SK-N-SH (cell line): ENCODE measurements at regions not wholly inside any gene's neighbourhood (a gene's known extent, or its start where the extent isn't known, plus 50 kb on each side); places are given as distances from the start of the nearest gene placed in this dataset.

Experiments
- CHD2 ChIP-seq: fragments of 150-350 bp; IDR thresholded peaks from 2 replicates; pipeline ENCODE4 v1.6.1; 2018; ENCODE audit warnings: low read length; ENCODE audit not compliant: partially characterized antibody
- CTCF ChIP-seq: fragments of 200-600 bp; sonication (generic); IDR thresholded peaks from 2 replicates; pipeline ENCODE4 v1.6.1; 2017; ENCODE audit warnings: antibody characterized with exemption, mild to moderate bottlenecking, moderate library complexity
- EP300 ChIP-seq, 2 experiments: IDR thresholded peaks; 2 replicates each; pipeline versions ENCODE4 v1.4.0 to v1.6.1; 2012; ENCODE audit warnings: borderline replicate concordance in 1 of 2, low read depth in 1 of 2, low read length in 1 of 2
- GABPA ChIP-seq: IDR thresholded peaks from 2 replicates; pipeline ENCODE4 v1.4.0; 2012; ENCODE audit warnings: low read depth, mild to moderate bottlenecking
- JUND ChIP-seq: IDR thresholded peaks from 2 replicates; pipeline ENCODE4 v1.4.0; 2012
- POLR2AphosphoS5 ChIP-seq: IDR thresholded peaks from 2 replicates; pipeline ENCODE4 v1.6.1; 2012; ENCODE audit warnings: low read depth, low read length
- RAD21 ChIP-seq: IDR thresholded peaks from 2 replicates; pipeline ENCODE4 v1.6.1; 2012; ENCODE audit warnings: mild to moderate bottlenecking, low read length
- RXRA ChIP-seq: IDR thresholded peaks from 2 replicates; pipeline ENCODE4 v1.4.0; 2012; ENCODE audit warnings: low read depth, mild to moderate bottlenecking, borderline replicate concordance
- USF1 ChIP-seq: IDR thresholded peaks from 2 replicates; pipeline ENCODE4 v1.4.0; 2012; ENCODE audit warnings: low read depth, borderline replicate concordance

GRCh38 chr7:35359423-35359822, 105.5 kb upstream of the TBX20 start:
- TF ChIP-seq POLR2AphosphoS5 (no peak), RXRA (no peak), RAD21 (no peak), CHD2 (no peak), USF1 (no peak), JUND (no peak), CTCF (no peak), EP300 (IDR thresholded peaks at IDR 0.05; ENCODE audit: borderline replicate concordance in 1 of 2, low read depth in 1 of 2, low read length in 1 of 2) (no peak), GABPA (no peak)
